CD8-positive, alpha-beta memory T cell (primary cell): ENCODE measurements at regions not wholly inside any gene's neighbourhood (a gene's known extent, or its start where the extent isn't known, plus 50 kb on each side); places are given as distances from the start of the nearest gene placed in this dataset.
A peak's percentile ranks its signal among the peaks of the same experiment; 100 is the strongest.

Source experiments
- CTCF ChIA-PET: fragments of 350-600 bp; sonication (Branson Sonifier 250); formaldehyde crosslinking; loops from one replicate; lab custom pipeline; 2021; ENCODE audit warnings: antibody characterized with exemption; lab: Charles Lee
- POLR2A ChIA-PET: fragments of 350-600 bp; sonication (Branson Sonifier 250); formaldehyde crosslinking; loops from one replicate; lab custom pipeline; 2021; ENCODE audit warnings: antibody characterized with exemption; lab: Charles Lee
- DNase-seq, 5 donors: peaks; one replicate each; pipeline versions ENCODE4 v3.0.0 to v3.0.0-alpha.2; 2020 to 2022; ENCODE audit warnings: mixed read lengths in 1 of 5
- H3K27ac ChIP-seq: one replicate; pipeline ENCODE4 v1.7.0; 2013; ENCODE audit warnings: low read depth, mild to moderate bottlenecking, low read length, moderate library complexity
- H3K27me3 ChIP-seq: 2 replicates; pipeline ENCODE4 v1.7.0; 2013; ENCODE audit warnings: low read length, mild to moderate bottlenecking; ENCODE audit not compliant: insufficient read depth, poor library complexity, severe bottlenecking
- H3K36me3 ChIP-seq: 2 replicates; pipeline ENCODE4 v1.7.0; 2013; ENCODE audit warnings: mild to moderate bottlenecking, low read length, moderate library complexity; ENCODE audit not compliant: insufficient read depth
- H3K4me1 ChIP-seq: 2 replicates; pipeline ENCODE4 v1.7.0; 2013; ENCODE audit warnings: mild to moderate bottlenecking, low read length, moderate library complexity; ENCODE audit not compliant: insufficient read depth
- H3K4me3 ChIP-seq: 2 replicates; pipeline ENCODE4 v1.7.0; 2013; ENCODE audit warnings: mild to moderate bottlenecking, low read length
- H3K9me3 ChIP-seq: 2 replicates; pipeline ENCODE4 v1.7.0; 2013; ENCODE audit warnings: mild to moderate bottlenecking, low read length
- H3K27ac Mint-ChIP-seq, 8 donors: one replicate each; pipeline ENCODE4 v1.8.0; 2020 to 2021; ENCODE audit warnings: mixed read lengths in 8 of 8, mild to moderate bottlenecking in 6 of 8, inconsistent platforms in 3 of 8, moderate library complexity in 3 of 8
- H3K27me3 Mint-ChIP-seq, 2 donors: one replicate each; pipeline ENCODE4 v1.8.0; 2020 to 2021; ENCODE audit warnings: mixed read lengths in 2 of 2, mild to moderate bottlenecking in 1 of 2, moderate library complexity in 1 of 2
- H3K36me3 Mint-ChIP-seq, 3 donors: one replicate each; pipeline ENCODE4 v1.8.0; 2020 to 2021; ENCODE audit warnings: mixed read lengths in 3 of 3, inconsistent platforms in 1 of 3, mild to moderate bottlenecking in 1 of 3
- H3K4me1 Mint-ChIP-seq, 3 donors: one replicate each; pipeline ENCODE4 v1.8.0; 2020 to 2021; ENCODE audit warnings: mixed read lengths in 3 of 3, inconsistent platforms in 1 of 3, mild to moderate bottlenecking in 1 of 3
- H3K4me3 Mint-ChIP-seq, 7 donors: one replicate each; pipeline ENCODE4 v1.8.0; 2020 to 2021; ENCODE audit warnings: mixed read lengths in 7 of 7, mild to moderate bottlenecking in 6 of 7, moderate library complexity in 4 of 7, inconsistent platforms in 2 of 7
- H3K9me3 Mint-ChIP-seq, 5 donors: one replicate each; pipeline ENCODE4 v1.8.0; 2020 to 2022; ENCODE audit warnings: mixed read lengths in 5 of 5, mild to moderate bottlenecking in 3 of 5, moderate library complexity in 2 of 5, inconsistent platforms in 1 of 5

DNA sequence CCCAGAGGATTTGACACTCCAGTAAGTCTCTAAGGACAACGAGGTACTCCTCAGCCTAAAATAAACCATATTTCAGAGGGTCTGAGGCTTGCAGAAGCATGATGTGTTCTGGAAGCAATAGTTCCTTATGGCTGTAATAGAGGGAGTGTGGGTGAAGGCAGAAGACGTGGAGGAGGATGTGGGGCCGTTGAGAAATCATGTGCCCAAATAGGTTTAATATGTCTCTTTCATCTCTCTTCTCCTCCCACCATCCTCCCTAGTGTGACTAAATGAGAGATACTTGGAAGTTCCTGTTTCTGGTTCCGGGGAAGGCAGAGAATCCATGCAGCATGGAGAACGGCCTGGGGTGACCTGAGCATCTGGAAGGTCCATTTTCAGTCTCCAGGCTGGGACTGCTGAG is 174.0 kb upstream of the RSPO3 start:
- ChIA-PET CTCF (no interaction called here), POLR2A (no interaction called here)
- H3K36me3 Mint-ChIP-seq, result no peaks in the 10 kb centered on the region
- no peak for DNase-seq
- H3K27ac Mint-ChIP-seq, result no peak overlapping the region
- H3K4me3 Mint-ChIP-seq, result no peak overlapping the region
- peaks cover 0 to 3% (median 0%) of the 10 kb centered on the region in 5 donors for H3K9me3 Mint-ChIP-seq
- no peaks in the 10 kb centered on the region for H3K27me3 Mint-ChIP-seq
- no peak overlapping the region for H3K27ac ChIP-seq
- no peaks in the 10 kb centered on the region for H3K4me1 Mint-ChIP-seq
- no peaks in the 10 kb centered on the region for H3K36me3 ChIP-seq
- H3K27me3 ChIP-seq, result no peaks in the 10 kb centered on the region
- no peaks in the 10 kb centered on the region for H3K4me1 ChIP-seq
- no peak overlapping the region for H3K4me3 ChIP-seq
- H3K9me3 ChIP-seq, result no peaks in the 10 kb centered on the region

DNA sequence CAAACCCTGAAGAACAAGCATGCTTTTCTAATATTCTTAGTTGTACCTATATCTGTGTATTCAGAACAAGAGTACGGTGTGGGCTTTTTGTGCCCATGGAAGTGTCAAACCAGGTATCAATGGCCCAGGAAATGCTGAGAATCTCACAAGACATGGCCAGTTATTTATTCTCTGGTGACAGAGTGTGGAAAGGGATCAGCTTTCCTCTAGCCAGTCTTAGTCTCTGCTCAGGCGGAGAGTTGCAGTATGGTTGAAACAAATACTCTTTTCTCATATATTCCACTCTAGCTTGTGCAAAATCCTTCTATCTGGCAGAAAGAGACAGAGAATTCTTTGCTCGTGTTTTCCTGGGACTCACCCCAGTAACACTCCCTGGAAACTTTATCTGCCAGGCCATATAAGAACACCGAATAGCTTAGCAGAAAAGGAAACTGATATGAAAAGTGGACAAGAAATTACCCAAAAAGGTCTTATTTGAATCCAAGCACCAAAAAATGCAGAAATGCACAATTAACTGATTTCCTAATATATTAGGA is 173.3 kb upstream of the RSPO3 start:
- H3K9me3 ChIP-seq, result no peaks in the 10 kb centered on the region
- Mint-ChIP-seq H3K36me3 (no peaks in the 10 kb centered on the region), H3K9me3 (peaks cover 0 to 3% (median 0%) of the 10 kb centered on the region in 5 donors), H3K27me3 (no peaks in the 10 kb centered on the region), H3K4me1 (no peaks in the 10 kb centered on the region), H3K27ac (no peak overlapping the region), H3K4me3 (no peak overlapping the region)
- H3K27me3 ChIP-seq, result no peaks in the 10 kb centered on the region
- H3K4me3 ChIP-seq, result no peak overlapping the region
- H3K27ac ChIP-seq, result no peak overlapping the region
- POLR2A ChIA-PET, result no interaction called here
- CTCF ChIA-PET, result no interaction called here
- no peaks in the 10 kb centered on the region for H3K36me3 ChIP-seq
- no peaks in the 10 kb centered on the region for H3K4me1 ChIP-seq
- no peak for DNase-seq

- H3K27ac ChIP-seq, result no peak overlapping the region
- no peak overlapping the region for H3K4me3 ChIP-seq
- Mint-ChIP-seq H3K4me3 (no peak overlapping the region), H3K9me3 (peaks cover 0 to 3% (median 0%) of the 10 kb centered on the region in 5 donors), H3K36me3 (no peaks in the 10 kb centered on the region), H3K27ac (no peak overlapping the region), H3K4me1 (no peaks in the 10 kb centered on the region), H3K27me3 (no peaks in the 10 kb centered on the region)
- ChIA-PET CTCF (no interaction called here), POLR2A (no interaction called here)
- no peaks in the 10 kb centered on the region for H3K4me1 ChIP-seq
- DNase-seq, result no peak
- H3K27me3 ChIP-seq, result no peaks in the 10 kb centered on the region
- H3K36me3 ChIP-seq, result no peaks in the 10 kb centered on the region
- no peaks in the 10 kb centered on the region for H3K9me3 ChIP-seq
Measured at GRCh38 chr6:126945812-126946360, 172.6 kb upstream of the RSPO3 start.

DNA sequence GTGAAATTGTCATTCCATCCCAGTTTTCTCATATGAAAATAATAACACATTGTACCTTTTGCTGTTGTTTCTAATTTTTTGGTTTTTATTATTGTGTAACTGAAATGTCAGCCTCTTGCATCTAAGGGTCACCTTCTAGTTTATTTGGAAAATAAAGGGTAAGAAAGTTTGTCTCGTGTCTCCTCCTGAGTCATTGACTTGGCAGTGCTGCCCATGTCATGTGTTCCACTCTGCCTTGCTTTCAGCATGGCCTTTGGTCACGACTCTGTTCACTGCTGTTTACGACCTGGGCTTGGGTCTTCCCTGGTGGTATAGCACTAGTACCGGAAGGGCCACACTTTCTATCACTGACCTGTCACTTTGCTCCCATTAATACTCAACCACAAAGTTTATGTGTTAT is 171.4 kb upstream of the RSPO3 start:
- no peaks in the 10 kb centered on the region for H3K4me1 ChIP-seq
- DNase-seq, result no peak
- no peak overlapping the region for H3K4me3 ChIP-seq
- Mint-ChIP-seq H3K27ac (peak overlapping the region in 1 of 8 donors; percentile 6), H3K4me3 (no peak overlapping the region), H3K9me3 (peaks cover 0 to 2% (median 0%) of the 10 kb centered on the region in 5 donors), H3K27me3 (no peaks in the 10 kb centered on the region), H3K4me1 (no peaks in the 10 kb centered on the region), H3K36me3 (no peaks in the 10 kb centered on the region)
- POLR2A ChIA-PET, result no interaction called here
- H3K9me3 ChIP-seq, result no peaks in the 10 kb centered on the region
- H3K27ac ChIP-seq, result no peak overlapping the region
- no peaks in the 10 kb centered on the region for H3K36me3 ChIP-seq
- CTCF ChIA-PET, result no interaction called here
- H3K27me3 ChIP-seq, result no peaks in the 10 kb centered on the region

DNA sequence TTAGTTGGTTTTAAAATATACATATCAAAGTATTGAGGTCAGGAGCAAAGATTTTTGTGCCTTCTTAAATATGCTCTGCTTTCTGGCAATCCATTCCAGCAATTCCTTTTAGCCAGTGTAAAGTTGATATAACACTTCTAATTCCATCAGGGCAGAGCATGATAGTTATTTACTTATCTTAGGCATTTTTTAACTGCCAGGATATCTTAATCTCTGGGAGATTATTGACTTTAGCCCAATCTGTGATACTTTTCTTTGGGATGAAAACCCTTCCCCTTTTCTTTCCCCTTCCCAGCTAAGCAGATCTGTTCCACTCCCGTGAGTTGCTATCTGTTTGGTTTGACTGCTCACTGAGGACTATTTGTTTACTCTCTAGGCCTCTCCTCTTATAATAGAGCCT is 168.7 kb upstream of the RSPO3 start:
- CTCF ChIA-PET, result no interaction called here
- peaks cover 0 to 4% (median 0%) of the 10 kb centered on the region in 5 donors for H3K9me3 Mint-ChIP-seq
- DNase-seq, result no peak
- no peak overlapping the region for H3K4me3 Mint-ChIP-seq
- no peaks in the 10 kb centered on the region for H3K4me1 Mint-ChIP-seq
- Histone ChIP-seq H3K4me3 (no peak overlapping the region), H3K36me3 (no peaks in the 10 kb centered on the region), H3K27ac (no peak overlapping the region), H3K4me1 (no peaks in the 10 kb centered on the region), H3K9me3 (no peaks in the 10 kb centered on the region), H3K27me3 (no peaks in the 10 kb centered on the region)
- no peaks in the 10 kb centered on the region for H3K27me3 Mint-ChIP-seq
- POLR2A ChIA-PET, result no interaction called here
- H3K27ac Mint-ChIP-seq, result no peak overlapping the region
- no peaks in the 10 kb centered on the region for H3K36me3 Mint-ChIP-seq

GRCh38 chr6:126955621-126956020 is 162.8 kb upstream of the RSPO3 start:
- Mint-ChIP-seq H3K36me3 (no peaks in the 10 kb centered on the region), H3K9me3 (peaks cover 0 to 4% (median 0%) of the 10 kb centered on the region in 5 donors), H3K27me3 (no peaks in the 10 kb centered on the region), H3K27ac (no peak overlapping the region), H3K4me3 (no peak overlapping the region), H3K4me1 (no peaks in the 10 kb centered on the region)
- H3K36me3 ChIP-seq, result no peaks in the 10 kb centered on the region
- H3K27ac ChIP-seq, result no peak overlapping the region
- no peaks in the 10 kb centered on the region for H3K9me3 ChIP-seq
- no peak for DNase-seq
- ChIA-PET POLR2A (no interaction called here), CTCF (no interaction called here)
- H3K4me1 ChIP-seq, result no peaks in the 10 kb centered on the region
- no peaks in the 10 kb centered on the region for H3K27me3 ChIP-seq
- no peak overlapping the region for H3K4me3 ChIP-seq

- no peaks in the 10 kb centered on the region for H3K9me3 ChIP-seq
- Mint-ChIP-seq H3K9me3 (no peaks in the 10 kb centered on the region), H3K36me3 (no peaks in the 10 kb centered on the region), H3K4me1 (no peaks in the 10 kb centered on the region), H3K27ac (no peak overlapping the region), H3K27me3 (no peaks in the 10 kb centered on the region), H3K4me3 (no peak overlapping the region)
- H3K27me3 ChIP-seq, result no peaks in the 10 kb centered on the region
- H3K4me1 ChIP-seq, result no peaks in the 10 kb centered on the region
- CTCF ChIA-PET, result no interaction called here
- DNase-seq, result no peak
- no peak overlapping the region for H3K27ac ChIP-seq
- H3K4me3 ChIP-seq, result no peak overlapping the region
- no peaks in the 10 kb centered on the region for H3K36me3 ChIP-seq
- POLR2A ChIA-PET, result no interaction called here
Measured at GRCh38 chr6:126957721-126958120, 160.8 kb upstream of the RSPO3 start.

DNA sequence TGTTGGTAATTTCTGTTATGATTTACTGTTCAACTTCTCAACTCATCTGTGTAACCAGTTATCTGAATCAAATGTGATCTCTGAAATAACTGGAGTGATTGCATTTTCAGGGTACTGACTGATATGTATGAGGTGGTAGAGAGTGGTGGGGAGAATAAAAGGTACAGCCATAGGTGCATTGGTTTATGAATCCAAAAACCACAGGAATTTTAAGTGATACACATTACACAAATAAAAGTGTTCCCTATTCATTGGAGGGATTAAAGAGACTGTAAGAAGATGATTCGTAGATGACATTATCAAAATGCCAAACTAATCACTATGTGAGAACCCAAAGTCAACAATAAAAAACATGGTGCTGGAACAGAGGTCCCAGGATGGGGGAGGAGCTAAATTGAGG is 158.7 kb upstream of the RSPO3 start:
- no peaks in the 10 kb centered on the region for H3K9me3 ChIP-seq
- no peaks in the 10 kb centered on the region for H3K4me1 Mint-ChIP-seq
- H3K36me3 Mint-ChIP-seq, result no peaks in the 10 kb centered on the region
- H3K27me3 Mint-ChIP-seq, result no peaks in the 10 kb centered on the region
- H3K27ac Mint-ChIP-seq, result peak overlapping the region in 1 of 8 donors; percentile 68
- POLR2A ChIA-PET, result no interaction called here
- H3K4me3 ChIP-seq, result no peak overlapping the region
- H3K27ac ChIP-seq, result no peak overlapping the region
- CTCF ChIA-PET, result no interaction called here
- no peak for DNase-seq
- H3K4me1 ChIP-seq, result no peaks in the 10 kb centered on the region
- no peak overlapping the region for H3K4me3 Mint-ChIP-seq
- H3K36me3 ChIP-seq, result no peaks in the 10 kb centered on the region
- H3K9me3 Mint-ChIP-seq, result no peaks in the 10 kb centered on the region
- H3K27me3 ChIP-seq, result no peaks in the 10 kb centered on the region
